CD14-positive monocyte (primary cell): ENCODE measurements at regions not wholly inside any gene's neighbourhood (a gene's known extent, or its start where the extent isn't known, plus 50 kb on each side); places are given as distances from the start of the nearest gene placed in this dataset.

Experiments used
- DNase-seq, 3 donors: peaks; one replicate each; pipeline ENCODE4 v3.0.0-alpha.2; 2011 to 2022
- H2AFZ ChIP-seq: 2 replicates; pipeline ENCODE4 v1.6.0; 2012; ENCODE audit warnings: mild to moderate bottlenecking, low read depth, low read length, inconsistent platforms; ENCODE audit not compliant: insufficient read depth, poor library complexity, severe bottlenecking
- H3K27ac ChIP-seq, 2 donors: 1 replicate in 1 of 2; 2 replicates in 1 of 2; pipeline ENCODE4 v1.5.1; 2012 to 2013; ENCODE audit warnings: low read length in 2 of 2, control low read depth in 1 of 2, inconsistent platforms in 1 of 2, low read depth in 1 of 2, mild to moderate bottlenecking in 1 of 2
- H3K27me3 ChIP-seq, 2 donors: one replicate each; pipeline versions ENCODE4 v1.6.0 to v1.6.1; 2011 to 2013; ENCODE audit warnings: low read length in 2 of 2; ENCODE audit not compliant: control insufficient read depth in 2 of 2, insufficient read depth in 2 of 2
- H3K36me3 ChIP-seq, 2 donors: replicated peaks in 1 of 2; 1 replicate in 1 of 2; 2 replicates in 1 of 2; pipeline versions ENCODE4 v1.5.1 to v1.6.1; 2012 to 2013; ENCODE audit warnings: low read length in 2 of 2, control low read depth in 1 of 2, inconsistent platforms in 1 of 2, mild to moderate bottlenecking in 1 of 2; ENCODE audit not compliant: insufficient read depth in 2 of 2, control insufficient read depth in 1 of 2
- H3K4me1 ChIP-seq, 2 donors: 1 replicate in 1 of 2; 2 replicates in 1 of 2; pipeline versions ENCODE4 v1.5.1 to v1.6.1; 2012 to 2013; ENCODE audit warnings: low read length in 2 of 2, control low read depth in 1 of 2, inconsistent platforms in 1 of 2, mild to moderate bottlenecking in 1 of 2, moderate library complexity in 1 of 2; ENCODE audit not compliant: insufficient read depth in 2 of 2, control insufficient read depth in 1 of 2
- H3K4me2 ChIP-seq: replicated peaks from 2 replicates; pipeline ENCODE3; 2012; ENCODE audit warnings: low read length, moderate library complexity, mild to moderate bottlenecking; ENCODE audit not compliant: poor library complexity, severe bottlenecking; ENCODE audit errors: extremely low read depth
- H3K4me3 ChIP-seq, 3 experiments: fragments of 200-600 bp in 1 of 3; sonication (generic) in 1 of 3; replicated peaks in 1 of 3; 1 replicate in 2 of 3; 2 replicates in 1 of 3; pipeline ENCODE4 v1.5.1; 2011 to 2013; ENCODE audit warnings: low read length in 3 of 3, mild to moderate bottlenecking in 3 of 3, control low read depth in 2 of 3, low read depth in 2 of 3, inconsistent platforms in 1 of 3, moderate library complexity in 1 of 3
- H3K79me2 ChIP-seq: 2 replicates; pipeline ENCODE4 v1.6.0; 2012; ENCODE audit warnings: mild to moderate bottlenecking, control low read depth, inconsistent platforms, low read length, moderate library complexity; ENCODE audit not compliant: insufficient read depth
- H3K9ac ChIP-seq: 2 replicates; pipeline ENCODE4 v1.6.0; 2017; ENCODE audit warnings: low read length, mild to moderate bottlenecking; ENCODE audit not compliant: insufficient read depth, poor library complexity, severe bottlenecking
- H3K9me3 ChIP-seq, 2 donors: replicated peaks in 1 of 2; 1 replicate in 1 of 2; 2 replicates in 1 of 2; pipeline versions ENCODE4 v1.5.1 to v1.6.1; 2012 to 2013; ENCODE audit warnings: low read length in 2 of 2, control low read depth in 1 of 2; ENCODE audit not compliant: control insufficient read depth in 1 of 2, insufficient read depth in 1 of 2
- H4K20me1 ChIP-seq: 2 replicates; pipeline ENCODE4 v1.6.0; 2012; ENCODE audit warnings: mild to moderate bottlenecking, low read length, control low read depth, moderate library complexity; ENCODE audit not compliant: insufficient read depth
- H3K27ac Mint-ChIP-seq, 7 donors: one replicate each; pipeline ENCODE4 v1.8.0; 2020; ENCODE audit warnings: mild to moderate bottlenecking in 7 of 7, mixed read lengths in 7 of 7, moderate library complexity in 6 of 7, inconsistent platforms in 2 of 7
- H3K27me3 Mint-ChIP-seq, 3 donors: one replicate each; pipeline ENCODE4 v1.8.0; 2021 to 2022; ENCODE audit warnings: low read depth in 3 of 3, mild to moderate bottlenecking in 3 of 3, mixed read lengths in 3 of 3, moderate library complexity in 3 of 3, inconsistent platforms in 1 of 3
- H3K36me3 Mint-ChIP-seq, 2 donors: one replicate each; pipeline ENCODE4 v1.8.0; 2020; ENCODE audit warnings: mixed read lengths in 2 of 2, inconsistent platforms in 1 of 2, mild to moderate bottlenecking in 1 of 2
- H3K4me1 Mint-ChIP-seq: one replicate; pipeline ENCODE4 v1.8.0; 2020; ENCODE audit warnings: mild to moderate bottlenecking, mixed read lengths
- H3K4me3 Mint-ChIP-seq, 2 donors: one replicate each; pipeline ENCODE4 v1.8.0; 2020; ENCODE audit warnings: mild to moderate bottlenecking in 2 of 2, mixed read lengths in 2 of 2, moderate library complexity in 1 of 2
- H3K9me3 Mint-ChIP-seq, 7 donors: one replicate each; pipeline ENCODE4 v1.8.0; 2020 to 2022; ENCODE audit warnings: mixed read lengths in 7 of 7, mild to moderate bottlenecking in 6 of 7, moderate library complexity in 6 of 7, inconsistent platforms in 2 of 7
- WGBS: methylation state at CpG from one replicate; pipeline ENCODE4 v1.1.5; 2013; ENCODE audit warnings: missing lambda C conversion rate; ENCODE audit not compliant: insufficient coverage; 5-methylcytosine and 5-hydroxymethylcytosine counted together
- intact Hi-C, 2 donors: fragments of 100-400 bp; cut with micrococcal nuclease; formaldehyde crosslinking; loops; one replicate each; pipeline versions ENCODE4 v1.15.0 to v1.15.1; 2023
- TF ChIP-seq, protein P1 (sequence below): fragments of 200-600 bp; IDR thresholded peaks from one replicate; pipeline ENCODE4 v1.8.0; 2022; ENCODE audit warnings: antibody characterized with exemption, mild to moderate bottlenecking

- TF ChIP-seq, protein P1, sequence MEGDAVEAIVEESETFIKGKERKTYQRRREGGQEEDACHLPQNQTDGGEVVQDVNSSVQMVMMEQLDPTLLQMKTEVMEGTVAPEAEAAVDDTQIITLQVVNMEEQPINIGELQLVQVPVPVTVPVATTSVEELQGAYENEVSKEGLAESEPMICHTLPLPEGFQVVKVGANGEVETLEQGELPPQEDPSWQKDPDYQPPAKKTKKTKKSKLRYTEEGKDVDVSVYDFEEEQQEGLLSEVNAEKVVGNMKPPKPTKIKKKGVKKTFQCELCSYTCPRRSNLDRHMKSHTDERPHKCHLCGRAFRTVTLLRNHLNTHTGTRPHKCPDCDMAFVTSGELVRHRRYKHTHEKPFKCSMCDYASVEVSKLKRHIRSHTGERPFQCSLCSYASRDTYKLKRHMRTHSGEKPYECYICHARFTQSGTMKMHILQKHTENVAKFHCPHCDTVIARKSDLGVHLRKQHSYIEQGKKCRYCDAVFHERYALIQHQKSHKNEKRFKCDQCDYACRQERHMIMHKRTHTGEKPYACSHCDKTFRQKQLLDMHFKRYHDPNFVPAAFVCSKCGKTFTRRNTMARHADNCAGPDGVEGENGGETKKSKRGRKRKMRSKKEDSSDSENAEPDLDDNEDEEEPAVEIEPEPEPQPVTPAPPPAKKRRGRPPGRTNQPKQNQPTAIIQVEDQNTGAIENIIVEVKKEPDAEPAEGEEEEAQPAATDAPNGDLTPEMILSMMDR: no peak
- H3K4me2 ChIP-seq: no peak overlapping the region
Observed at GRCh38 chr16:77570574-77570973, 135.7 kb upstream of the ADAMTS18 start.

DNA sequence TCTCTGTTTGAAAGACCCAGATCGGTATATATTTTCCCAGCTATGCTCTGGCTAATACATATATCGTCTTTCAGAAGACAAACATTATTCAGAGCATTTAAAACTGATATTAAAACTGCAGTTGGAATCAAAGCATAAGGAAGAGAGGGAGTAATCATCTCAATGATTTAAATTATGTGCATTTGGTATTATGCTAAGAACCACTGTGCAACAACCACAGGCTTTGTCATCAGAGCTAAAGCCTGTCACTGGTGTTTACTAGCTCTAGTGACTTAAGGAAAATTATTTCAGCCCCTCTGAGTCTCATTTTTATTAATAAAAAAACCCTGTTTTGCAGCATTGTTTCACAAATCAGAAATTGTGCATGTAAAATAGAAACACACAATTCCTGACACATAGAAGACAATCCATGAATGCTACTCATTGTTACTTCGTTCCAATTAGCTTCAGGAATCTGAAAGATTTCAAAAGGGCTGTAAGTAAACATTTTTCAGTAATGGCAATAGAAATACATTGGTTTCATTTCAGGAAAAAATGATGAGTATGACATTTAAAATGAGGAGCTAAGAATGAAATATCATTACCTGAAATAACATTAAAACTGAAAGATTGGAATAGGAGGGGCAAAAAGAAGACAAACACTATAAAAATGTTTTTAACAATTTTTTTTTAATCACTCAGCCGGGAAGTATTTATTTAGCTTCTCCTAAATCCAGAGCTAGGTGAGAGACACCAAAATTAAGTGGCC lies 136.5 kb upstream of the ADAMTS18 start:
- intact Hi-C loops: no loop called here
- Histone ChIP-seq H3K4me1 (no peaks in the 10 kb centered on the region), H4K20me1 (no peaks in the 10 kb centered on the region), H3K4me2 (no peak overlapping the region), H3K9ac (no peak overlapping the region), H3K4me3 (no peak overlapping the region), H3K9me3 (no peaks in the 10 kb centered on the region), H3K27me3 (no peaks in the 10 kb centered on the region), H3K79me2 (no peaks in the 10 kb centered on the region), H2AFZ (no peak overlapping the region), H3K27ac (no peak overlapping the region), H3K36me3 (no peaks in the 10 kb centered on the region)
- Mint-ChIP-seq H3K4me1 (no peaks in the 10 kb centered on the region), H3K27me3 (peaks cover 2 to 17% (median 10%) of the 10 kb centered on the region in 3 donors), H3K36me3 (no peaks in the 10 kb centered on the region), H3K4me3 (no peak overlapping the region), H3K9me3 (peaks cover 0 to 2% (median 0%) of the 10 kb centered on the region in 7 donors), H3K27ac (no peak overlapping the region)
- DNase-seq: no peak
- no CpG with 5 or more reads among the region's 4 CpGs for WGBS
- TF ChIP-seq, protein P1: no peak

More at GRCh38 chr16:77570574-77570973, 135.7 kb upstream of the ADAMTS18 start:
- Histone ChIP-seq H3K27ac (no peak overlapping the region), H4K20me1 (no peaks in the 10 kb centered on the region), H3K9me3 (no peaks in the 10 kb centered on the region), H3K79me2 (no peaks in the 10 kb centered on the region), H3K36me3 (no peaks in the 10 kb centered on the region), H3K27me3 (no peaks in the 10 kb centered on the region), H2AFZ (no peak overlapping the region), H3K4me3 (no peak overlapping the region), H3K9ac (no peak overlapping the region), H3K4me1 (no peaks in the 10 kb centered on the region)
- Mint-ChIP-seq H3K4me1 (no peaks in the 10 kb centered on the region), H3K27ac (no peak overlapping the region), H3K4me3 (no peak overlapping the region), H3K9me3 (peaks cover 0 to 2% (median 0%) of the 10 kb centered on the region in 7 donors), H3K27me3 (peaks cover 2 to 16% (median 10%) of the 10 kb centered on the region in 3 donors), H3K36me3 (no peaks in the 10 kb centered on the region)
- DNase-seq: no peak
- intact Hi-C loops: no loop called here
- 67% methylated on average over 1 of the region's 1 CpG for WGBS
